Neutrophil (primary cell): ENCODE measurements at regions not wholly inside any gene's neighbourhood (a gene's known extent, or its start where the extent isn't known, plus 50 kb on each side); places are given as distances from the start of the nearest gene placed in this dataset.

ENCODE experiments used
- H3K27ac ChIP-seq: fragments of 200-600 bp; sonication (generic); 2 replicates; pipeline ENCODE4 v1.5.1; 2016; ENCODE audit warnings: mild to moderate bottlenecking, moderate library complexity
- H3K27me3 ChIP-seq: fragments of 200-600 bp; sonication (generic); 2 replicates; pipeline ENCODE4 v1.6.0; 2016; ENCODE audit warnings: mild to moderate bottlenecking
- H3K36me3 ChIP-seq: fragments of 200-600 bp; sonication (generic); 2 replicates; pipeline ENCODE4 v1.5.1; 2017
- H3K4me1 ChIP-seq, 2 experiments: fragments of 200-600 bp in 1 of 2; sonication (generic) in 1 of 2; 1 replicate in 1 of 2; 2 replicates in 1 of 2; pipeline versions ENCODE4 v1.5.1 to v1.6.1; 2013 to 2016; ENCODE audit warnings: low read depth in 1 of 2, low read length in 1 of 2, mild to moderate bottlenecking in 1 of 2, moderate library complexity in 1 of 2; ENCODE audit not compliant: control insufficient read depth in 1 of 2, insufficient read depth in 1 of 2
- H3K4me3 ChIP-seq, 2 experiments: fragments of 200-600 bp in 1 of 2; sonication (generic) in 1 of 2; 1 replicate in 1 of 2; 2 replicates in 1 of 2; pipeline ENCODE4 v1.5.1; 2013 to 2016; ENCODE audit warnings: low read depth in 1 of 2, low read length in 1 of 2, mild to moderate bottlenecking in 1 of 2, moderate library complexity in 1 of 2
- H3K9me3 ChIP-seq: fragments of 200-600 bp; sonication (generic); 2 replicates; pipeline ENCODE4 v1.5.1; 2016
- CTCF ChIP-seq: fragments of 200-600 bp; sonication (generic); IDR thresholded peaks from 2 replicates; pipeline ENCODE4 v1.5.1; 2016; ENCODE audit warnings: antibody characterized with exemption

DNA sequence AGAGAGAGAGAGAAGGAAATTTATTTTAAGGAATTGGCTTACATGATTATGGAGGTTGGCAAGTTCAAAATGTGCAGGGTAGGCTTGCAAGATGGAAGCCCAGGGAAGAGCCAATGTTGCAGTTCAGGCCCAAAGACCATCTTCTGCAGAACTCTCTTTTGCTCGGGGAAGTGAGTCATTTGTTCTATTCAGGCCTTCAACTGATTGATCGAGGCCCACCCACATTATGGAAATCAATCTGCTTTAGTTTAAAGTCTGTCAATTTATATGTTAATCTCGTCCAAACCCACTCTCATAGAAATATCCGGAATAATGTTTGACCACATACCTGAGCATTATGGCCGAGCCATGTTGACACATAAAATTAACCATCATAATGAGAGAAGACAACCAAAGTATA, 113.3 kb upstream of the CXCL12 start:
- no peak overlapping the region for H3K27ac ChIP-seq
- TF ChIP-seq CTCF, result no peak
- no peaks in the 10 kb centered on the region for H3K4me1 ChIP-seq
- H3K27me3 ChIP-seq, result no peaks in the 10 kb centered on the region
- H3K36me3 ChIP-seq, result no peaks in the 10 kb centered on the region
- H3K4me3 ChIP-seq, result no peak overlapping the region
- no peaks in the 10 kb centered on the region for H3K9me3 ChIP-seq

- H3K9me3 ChIP-seq, result no peaks in the 10 kb centered on the region
- H3K36me3 ChIP-seq, result no peaks in the 10 kb centered on the region
- no peaks in the 10 kb centered on the region for H3K4me1 ChIP-seq
- no peak overlapping the region for H3K27ac ChIP-seq
- no peaks in the 10 kb centered on the region for H3K27me3 ChIP-seq
- TF ChIP-seq CTCF, result no peak
- no peak overlapping the region for H3K4me3 ChIP-seq
Measured at GRCh38 chr10:44500451-44500850, 115.6 kb upstream of the CXCL12 start.

DNA sequence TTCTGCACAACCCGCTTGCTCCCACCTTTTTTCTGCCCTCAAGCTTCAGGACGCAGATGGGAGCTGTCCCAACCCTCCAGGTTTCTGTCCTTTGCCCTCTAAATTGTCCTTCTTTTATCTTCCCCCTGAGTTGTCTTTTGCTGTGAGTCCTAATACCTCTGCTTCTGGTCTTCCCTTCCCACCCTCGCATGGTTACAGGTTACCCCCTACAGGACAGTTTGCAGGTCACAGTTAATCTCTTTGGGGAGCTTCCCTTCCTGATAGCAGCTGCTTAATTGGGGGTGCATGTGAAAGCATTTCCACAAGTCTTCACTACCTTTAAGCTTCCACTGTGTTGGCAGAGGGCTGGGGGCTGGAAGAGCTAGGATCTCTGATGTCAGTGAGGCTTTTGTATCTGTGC, 121.5 kb upstream of the CXCL12 start:
- no peak overlapping the region for H3K27ac ChIP-seq
- H3K27me3 ChIP-seq, result no peaks in the 10 kb centered on the region
- TF ChIP-seq CTCF, result no peak
- no peaks in the 10 kb centered on the region for H3K36me3 ChIP-seq
- no peaks in the 10 kb centered on the region for H3K9me3 ChIP-seq
- no peak overlapping the region for H3K4me3 ChIP-seq
- H3K4me1 ChIP-seq, result no peaks in the 10 kb centered on the region

DNA sequence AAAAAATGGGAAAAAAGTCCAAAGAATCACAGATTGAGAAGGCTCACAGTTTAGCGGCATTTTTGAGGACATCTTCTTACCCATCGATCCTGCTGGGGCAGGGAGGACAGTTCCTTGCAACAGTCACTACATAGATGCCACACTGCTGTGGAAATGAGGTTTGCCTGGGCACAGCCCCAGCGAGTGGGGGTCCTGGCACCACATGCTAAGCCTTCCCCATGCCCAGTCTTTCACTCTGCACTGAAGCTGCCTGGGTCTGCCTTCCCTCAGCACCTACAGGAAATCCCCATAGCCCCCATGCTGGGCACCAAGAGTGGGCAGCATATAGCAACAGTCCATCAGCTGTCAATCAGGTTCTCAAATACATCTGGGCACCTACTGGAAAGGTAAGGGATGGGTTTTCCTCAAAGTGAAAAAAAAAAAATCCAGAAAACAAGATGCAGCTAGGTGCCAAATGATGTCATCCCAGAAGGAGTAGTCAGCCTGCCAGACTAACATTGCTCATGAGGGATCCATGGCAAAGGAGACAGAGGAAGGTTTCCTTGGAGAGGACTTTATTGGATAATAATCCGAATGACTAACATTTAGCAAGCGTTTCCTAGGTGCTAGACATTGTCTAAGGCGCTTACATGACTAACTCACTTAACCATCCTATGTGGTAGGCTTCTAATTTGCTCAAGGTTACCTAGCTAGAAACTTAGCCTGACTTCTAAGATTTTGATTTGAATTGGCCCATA, 125.7 kb upstream of the CXCL12 start:
- no peaks in the 10 kb centered on the region for H3K27me3 ChIP-seq
- H3K4me3 ChIP-seq, result no peak overlapping the region
- TF ChIP-seq CTCF, result no peak
- no peaks in the 10 kb centered on the region for H3K9me3 ChIP-seq
- H3K36me3 ChIP-seq, result no peaks in the 10 kb centered on the region
- no peak overlapping the region for H3K27ac ChIP-seq
- no peaks in the 10 kb centered on the region for H3K4me1 ChIP-seq

DNA sequence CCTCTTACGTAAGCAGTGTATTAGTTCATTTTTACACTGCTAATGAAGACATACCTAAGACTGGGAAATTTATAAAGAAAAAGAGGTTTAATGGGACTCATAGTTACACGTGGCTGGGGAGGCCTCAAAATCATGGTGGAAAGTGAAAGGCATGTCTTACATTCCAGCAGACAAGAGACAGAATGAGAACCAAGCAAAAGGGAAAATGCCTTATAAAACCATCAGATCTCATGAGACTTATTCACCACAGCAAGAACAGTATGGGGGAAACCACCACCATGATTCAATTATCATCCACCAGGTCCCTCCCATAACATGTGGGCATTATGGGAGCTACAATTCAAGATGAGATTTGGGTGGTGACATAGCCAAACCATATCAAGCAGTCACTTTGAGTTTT, 126.3 kb upstream of the CXCL12 start:
- H3K4me3 ChIP-seq, result no peak overlapping the region
- H3K4me1 ChIP-seq, result no peaks in the 10 kb centered on the region
- H3K27me3 ChIP-seq, result no peaks in the 10 kb centered on the region
- no peaks in the 10 kb centered on the region for H3K36me3 ChIP-seq
- no peaks in the 10 kb centered on the region for H3K9me3 ChIP-seq
- H3K27ac ChIP-seq, result no peak overlapping the region
- TF ChIP-seq CTCF, result no peak
